ENCODE measurements at regions not wholly inside any gene's neighbourhood (a gene's known extent, or its start where the extent isn't known, plus 50 kb on each side); places are given as distances from the start of the nearest gene placed in this dataset.
"Not testable (repeated sequence)": the region's sequence is repeated elsewhere in the genome, so short reads cannot be mapped to it uniquely, and the experiment has no call there.

DNA sequence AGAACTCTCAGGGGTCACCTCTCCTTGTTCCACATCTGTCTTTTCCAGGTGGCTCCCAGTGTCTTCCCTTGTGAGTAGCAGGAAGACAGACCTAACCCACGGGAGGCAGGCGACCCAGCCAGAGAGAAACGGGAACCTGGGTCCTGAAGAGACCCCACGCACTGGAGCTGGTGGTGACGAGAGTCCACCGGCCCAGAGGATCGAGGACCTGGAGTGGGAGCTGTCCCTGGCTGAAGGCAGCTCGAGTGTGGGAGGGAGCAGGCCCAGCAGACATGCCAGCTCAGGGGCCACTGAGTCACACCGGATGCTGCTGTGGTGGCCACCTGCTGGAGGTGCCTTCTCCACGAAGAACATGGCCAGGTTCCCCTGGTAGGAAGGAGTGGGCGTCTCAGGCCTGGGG, 66.5 kb upstream of the ATP12A start:
- no peaks in the 10 kb centered on the region for H3K36me3 Mint-ChIP-seq (ENCODE audit: low read depth)
- peaks cover 50% of the 10 kb centered on the region for H3K4me1 Mint-ChIP-seq (ENCODE audit: low read depth)
- H3K27ac Mint-ChIP-seq = no peak overlapping the region
- no peaks in the 10 kb centered on the region for H3K27me3 Mint-ChIP-seq
- no peaks in the 10 kb centered on the region for H3K9me3 Mint-ChIP-seq
- no peak overlapping the region for H3K4me3 Mint-ChIP-seq

DNA sequence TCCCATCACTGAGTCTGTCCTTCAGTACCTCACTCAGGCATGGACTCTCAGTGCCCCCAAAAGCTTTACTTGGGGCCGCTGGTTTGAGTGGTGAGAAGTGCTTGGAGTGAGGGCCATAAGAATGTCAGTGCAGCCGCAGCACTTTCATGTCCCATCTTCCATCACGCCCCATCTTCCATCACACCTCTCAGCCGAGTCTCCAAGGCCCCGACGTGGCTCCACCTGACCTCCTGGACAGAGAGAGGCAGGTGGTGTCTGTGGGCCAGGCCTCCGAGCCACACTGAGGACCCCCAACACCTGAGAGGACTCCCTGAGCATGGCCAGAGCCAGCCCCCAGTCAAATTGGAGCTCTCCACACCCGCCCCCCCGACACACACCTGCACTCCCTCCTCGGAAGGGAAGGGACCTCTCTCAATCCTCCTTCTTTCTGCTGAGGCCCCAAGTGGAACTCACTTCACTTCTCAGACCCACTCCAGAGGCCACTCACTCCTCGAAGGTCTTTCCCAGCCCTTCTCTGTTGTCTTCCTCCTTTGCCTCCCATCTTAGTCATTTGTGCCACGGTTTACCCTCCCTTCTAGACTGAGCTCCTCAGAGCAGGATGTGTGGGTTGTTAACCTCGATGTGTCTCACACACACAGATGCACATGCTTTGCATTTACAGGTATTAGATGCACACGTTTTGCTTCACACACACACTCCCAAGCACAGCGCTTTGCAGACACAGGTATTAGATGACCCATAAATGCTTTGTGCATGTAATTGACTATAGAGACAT, 65.7 kb upstream of the ATP12A start:
- no peaks in the 10 kb centered on the region for H3K9me3 Mint-ChIP-seq
- no peaks in the 10 kb centered on the region for H3K36me3 Mint-ChIP-seq (ENCODE audit: low read depth)
- no peak overlapping the region for H3K4me3 Mint-ChIP-seq
- peak overlapping the region; percentile 15 for H3K27ac Mint-ChIP-seq
- H3K27me3 Mint-ChIP-seq = no peaks in the 10 kb centered on the region
- peaks cover 57% of the 10 kb centered on the region for H3K4me1 Mint-ChIP-seq (ENCODE audit: low read depth)

DNA sequence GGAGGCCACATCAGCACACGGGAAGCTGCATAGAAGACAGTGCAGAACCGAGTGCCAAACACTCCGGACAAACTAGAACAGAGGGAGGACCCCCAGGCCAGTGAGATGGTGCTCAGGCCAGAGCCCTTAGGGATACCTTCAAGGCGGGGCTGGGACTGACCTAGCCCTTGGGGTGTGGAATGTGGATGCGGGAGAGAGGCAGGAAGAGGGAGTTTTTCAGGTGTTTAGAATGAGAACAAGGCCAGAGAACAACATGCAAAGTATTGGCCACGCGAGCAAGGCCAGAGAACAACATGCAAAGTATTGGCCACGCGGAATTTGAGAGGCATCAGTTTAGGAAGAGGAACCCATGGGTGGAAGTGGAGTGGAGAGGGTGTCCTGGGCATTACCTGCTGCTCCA, 65.1 kb upstream of the ATP12A start:
- Mint-ChIP-seq H3K27ac (peak overlapping the region; percentile 15), H3K4me3 (no peak overlapping the region), H3K27me3 (no peaks in the 10 kb centered on the region), H3K36me3 (ENCODE audit: low read depth) (no peaks in the 10 kb centered on the region), H3K9me3 (no peaks in the 10 kb centered on the region), H3K4me1 (ENCODE audit: low read depth) (peaks cover 58% of the 10 kb centered on the region)

DNA sequence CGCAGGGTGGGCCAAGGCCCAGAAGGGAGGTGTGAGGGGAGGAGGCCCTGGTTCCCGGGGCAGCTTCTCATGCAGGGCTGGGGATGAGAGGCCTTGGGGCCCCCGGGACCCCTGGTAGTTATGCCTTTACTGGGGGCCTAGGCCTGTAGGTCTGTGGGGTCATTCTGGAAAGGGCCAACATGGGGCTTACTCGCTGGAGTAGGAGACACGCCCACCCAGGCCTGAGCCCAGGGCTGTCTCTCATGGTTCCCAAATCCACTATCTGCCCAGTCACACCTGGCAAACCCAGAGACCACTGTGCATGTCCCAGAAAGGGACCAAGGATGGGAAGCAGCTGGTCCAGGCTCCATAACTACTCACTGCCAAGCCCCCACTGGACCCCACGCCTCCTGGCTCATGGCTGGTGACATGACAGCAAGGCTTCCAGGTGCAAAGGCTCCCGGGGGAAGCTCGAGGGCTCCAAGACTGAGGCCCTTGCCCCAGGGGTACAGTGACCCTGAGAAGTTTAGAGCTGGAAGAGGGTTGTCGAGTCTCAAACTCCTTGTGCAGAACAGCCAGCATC, 64.2 kb upstream of the ATP12A start:
- Mint-ChIP-seq H3K27ac (no peak overlapping the region), H3K4me1 (ENCODE audit: low read depth) (peaks cover 52% of the 10 kb centered on the region), H3K9me3 (no peaks in the 10 kb centered on the region), H3K4me3 (no peak overlapping the region), H3K27me3 (no peaks in the 10 kb centered on the region), H3K36me3 (ENCODE audit: low read depth) (no peaks in the 10 kb centered on the region)

DNA sequence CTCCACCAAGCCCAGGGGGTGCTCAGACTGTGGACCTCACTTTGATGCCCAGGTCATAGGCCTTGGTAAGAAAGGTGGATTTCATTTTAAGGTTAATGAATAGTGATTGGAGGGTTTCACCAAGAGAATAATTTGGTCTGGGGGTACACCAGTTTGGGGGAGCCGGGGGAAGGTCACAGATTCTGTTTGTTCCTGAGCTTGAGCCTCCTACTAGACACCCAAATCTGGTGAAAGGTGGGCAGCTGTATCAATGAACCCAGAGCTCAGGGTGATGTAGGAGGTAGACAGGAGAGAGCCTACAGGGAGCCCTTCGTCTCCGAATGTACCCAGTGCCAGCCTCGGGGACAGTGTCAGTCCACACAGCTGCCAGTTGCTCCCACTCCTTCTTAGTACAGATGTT, 63.7 kb upstream of the ATP12A start:
- peaks cover 47% of the 10 kb centered on the region for H3K4me1 Mint-ChIP-seq (ENCODE audit: low read depth)
- H3K9me3 Mint-ChIP-seq = no peaks in the 10 kb centered on the region
- H3K4me3 Mint-ChIP-seq = no peak overlapping the region
- no peak overlapping the region for H3K27ac Mint-ChIP-seq
- no peaks in the 10 kb centered on the region for H3K36me3 Mint-ChIP-seq (ENCODE audit: low read depth)
- no peaks in the 10 kb centered on the region for H3K27me3 Mint-ChIP-seq

DNA sequence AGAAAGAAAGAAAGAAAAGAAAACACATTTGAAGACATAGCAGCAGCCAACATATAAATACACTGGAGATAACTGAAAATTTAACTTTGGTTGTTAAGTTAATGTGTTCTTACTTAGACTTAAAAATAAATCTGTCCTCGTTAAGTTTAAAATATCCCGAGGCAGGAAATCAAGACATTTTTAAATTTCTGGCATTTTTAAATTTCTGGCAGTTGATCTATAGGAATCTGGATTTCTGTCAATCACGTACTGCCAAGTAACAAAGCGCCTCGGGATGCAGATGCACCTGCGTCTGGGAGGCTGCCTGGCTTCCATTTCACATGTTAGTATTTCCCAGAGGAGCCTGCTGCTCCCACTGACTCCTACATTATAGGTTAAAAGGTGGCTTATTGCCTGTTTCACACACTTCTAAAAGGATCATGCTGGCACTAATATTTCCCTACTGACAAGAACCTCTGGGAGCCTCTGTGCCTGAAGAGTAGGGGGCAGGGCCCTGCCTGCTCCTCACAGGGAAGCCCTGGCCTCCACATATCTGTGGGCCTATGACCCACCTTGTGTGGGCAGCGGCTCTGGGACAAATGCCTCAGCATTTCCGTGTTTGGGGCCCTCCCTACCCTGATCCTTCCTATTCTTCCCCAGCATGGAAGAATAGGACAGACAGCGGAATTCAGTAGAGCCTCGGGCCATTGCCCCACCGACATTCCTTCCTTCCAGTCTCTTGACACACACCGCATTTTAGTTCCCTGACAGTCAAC, 62.8 kb upstream of the ATP12A start:
- Mint-ChIP-seq H3K4me1 (ENCODE audit: low read depth) (peaks cover 44% of the 10 kb centered on the region), H3K4me3 (no peak overlapping the region), H3K9me3 (no peaks in the 10 kb centered on the region), H3K27me3 (no peaks in the 10 kb centered on the region), H3K27ac (peak overlapping the region; percentile 89), H3K36me3 (ENCODE audit: low read depth) (no peaks in the 10 kb centered on the region)

DNA sequence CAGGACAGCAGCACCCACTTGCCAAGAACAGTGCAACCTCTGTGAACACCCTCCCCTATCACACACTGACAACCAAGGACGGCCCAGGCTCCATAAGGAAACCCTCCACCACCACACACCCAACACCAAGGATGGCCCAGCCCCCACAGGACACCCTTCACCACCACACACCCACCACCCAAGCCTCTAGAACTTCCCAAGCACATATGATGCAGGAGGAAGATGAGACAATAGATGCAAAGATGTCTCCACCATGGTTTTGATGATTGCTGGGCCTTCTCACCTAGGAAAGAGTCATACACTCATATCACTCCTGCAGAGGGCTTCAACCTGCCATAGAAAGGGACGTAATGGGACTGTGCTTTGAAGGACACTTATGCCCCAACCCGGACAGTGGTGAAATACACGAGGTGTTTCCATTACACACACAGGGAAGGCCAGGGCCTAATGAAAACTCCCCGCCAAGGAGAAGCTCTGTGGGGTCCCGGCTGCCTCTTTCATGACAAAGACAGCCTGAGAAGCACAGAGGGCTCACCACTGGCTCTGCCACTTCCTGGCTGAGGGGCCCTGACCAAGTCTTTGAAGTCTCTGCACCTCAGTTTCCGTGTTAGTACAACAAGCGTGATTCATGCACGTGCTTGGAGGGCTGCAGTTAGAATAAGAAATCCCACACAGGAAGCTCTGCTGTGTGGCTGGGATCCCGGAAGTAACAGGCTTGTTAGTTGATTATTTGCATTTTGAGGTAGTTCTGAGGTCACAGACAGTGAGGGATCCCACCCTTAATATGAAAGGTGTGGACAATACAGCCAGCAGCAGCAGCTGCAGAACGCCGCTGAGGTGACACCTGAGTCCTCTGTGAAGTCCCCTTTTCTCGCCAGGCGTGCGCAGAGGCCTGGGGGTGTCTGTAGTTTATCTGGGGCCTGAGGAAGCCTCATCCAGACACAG, 61.9 kb upstream of the ATP12A start:
- no peaks in the 10 kb centered on the region for H3K36me3 Mint-ChIP-seq (ENCODE audit: low read depth)
- no peaks in the 10 kb centered on the region for H3K27me3 Mint-ChIP-seq
- peaks cover 48% of the 10 kb centered on the region for H3K4me1 Mint-ChIP-seq (ENCODE audit: low read depth)
- peak overlapping the region; percentile 32 for H3K4me3 Mint-ChIP-seq
- peak overlapping the region; percentile 89 for H3K27ac Mint-ChIP-seq
- no peaks in the 10 kb centered on the region for H3K9me3 Mint-ChIP-seq

DNA sequence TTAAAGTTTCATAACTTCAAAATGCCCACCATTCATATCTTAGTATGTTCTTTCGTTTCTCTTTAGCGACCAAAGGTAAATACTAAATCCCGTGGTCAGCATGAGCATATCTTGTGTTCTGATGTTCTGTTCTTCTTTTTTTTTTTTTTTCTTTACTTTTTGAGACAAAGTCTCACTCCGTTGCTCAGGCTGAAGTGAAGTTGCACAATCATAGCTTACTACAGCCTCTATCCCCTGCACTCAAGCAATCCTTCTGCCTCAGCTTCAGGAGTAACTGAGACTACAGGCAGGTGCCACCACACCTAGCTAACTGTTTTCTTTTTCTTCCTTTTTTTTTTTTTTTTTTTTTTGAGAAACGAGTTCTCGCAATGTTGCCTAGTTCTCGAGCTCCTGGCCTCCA, 60.9 kb upstream of the ATP12A start:
- Mint-ChIP-seq H3K36me3 (ENCODE audit: low read depth) (no peaks in the 10 kb centered on the region), H3K27ac (peak overlapping the region; percentile 89), H3K9me3 (no peaks in the 10 kb centered on the region), H3K27me3 (no peaks in the 10 kb centered on the region), H3K4me1 (ENCODE audit: low read depth) (peaks cover 47% of the 10 kb centered on the region), H3K4me3 (no peak overlapping the region)

DNA sequence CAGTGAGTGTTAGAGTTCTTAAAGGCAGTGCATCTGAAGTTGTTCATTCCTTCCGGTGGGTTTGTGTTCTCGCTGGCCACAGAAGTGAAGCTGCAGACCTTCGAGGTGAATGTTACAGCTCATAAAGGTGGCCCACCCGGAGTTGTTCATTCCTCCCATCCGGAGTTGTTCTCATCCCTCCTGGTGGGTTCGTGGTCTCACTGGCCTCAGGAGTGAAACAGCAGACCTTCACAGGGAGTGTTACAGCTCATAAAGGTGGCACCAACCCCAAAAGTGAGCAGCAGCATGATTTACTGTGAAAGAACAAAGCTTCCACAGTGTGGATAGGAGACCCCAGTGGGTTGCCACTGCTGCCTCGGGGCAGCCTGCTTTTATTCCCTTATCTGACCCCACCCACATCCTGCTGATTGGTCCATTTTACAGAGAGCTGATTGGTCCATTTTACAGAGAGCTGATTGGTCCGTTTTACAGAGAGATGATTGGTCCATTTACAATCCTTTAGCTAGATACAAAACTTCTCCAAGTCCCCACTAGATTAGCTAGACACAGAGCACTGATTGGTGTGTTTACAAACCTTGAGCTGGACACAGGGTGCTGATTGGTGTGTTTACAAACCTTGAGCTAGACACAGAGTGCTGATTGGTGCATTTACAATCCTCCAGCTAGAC, 57.6 kb upstream of the ATP12A start:
- H3K36me3 Mint-ChIP-seq (ENCODE audit: low read depth); H3K9me3 Mint-ChIP-seq; H3K27me3 Mint-ChIP-seq; H3K4me3 Mint-ChIP-seq; H3K27ac Mint-ChIP-seq: not testable (repeated sequence)
- H3K4me1 Mint-ChIP-seq (ENCODE audit: low read depth) = peaks cover 61% of the 10 kb centered on the region

DNA sequence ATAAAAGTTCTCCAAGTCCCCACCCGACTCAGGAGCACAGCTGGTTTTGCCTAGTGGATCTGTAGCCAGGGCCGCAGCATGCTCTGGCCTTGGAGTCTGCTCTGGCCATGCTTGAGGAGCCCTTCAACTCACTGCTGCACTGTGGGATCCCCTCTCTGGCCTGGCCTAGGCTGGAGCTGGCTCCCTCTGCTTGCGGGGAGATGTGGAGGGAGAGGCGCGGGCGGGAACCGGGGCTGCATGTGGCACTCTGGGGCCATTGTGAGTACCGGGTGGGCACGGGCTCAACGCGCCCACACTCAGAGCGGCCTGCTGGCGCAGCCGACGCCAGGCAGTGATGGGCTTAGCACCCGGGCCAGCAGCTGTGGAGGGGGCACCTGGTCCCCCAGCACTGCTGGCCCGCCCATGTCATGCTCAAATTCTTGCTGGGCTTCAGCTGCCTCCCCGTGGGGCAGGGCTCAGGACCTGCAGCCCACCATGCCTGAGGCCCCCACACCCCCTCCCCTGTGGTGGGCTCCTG, 57.0 kb upstream of the ATP12A start:
- H3K9me3 Mint-ChIP-seq = no peaks in the 10 kb centered on the region
- no peaks in the 10 kb centered on the region for H3K27me3 Mint-ChIP-seq
- H3K4me3 Mint-ChIP-seq = no peak overlapping the region
- H3K4me1 Mint-ChIP-seq (ENCODE audit: low read depth) = peaks cover 56% of the 10 kb centered on the region
- no peak overlapping the region for H3K27ac Mint-ChIP-seq
- no peaks in the 10 kb centered on the region for H3K36me3 Mint-ChIP-seq (ENCODE audit: low read depth)

DNA sequence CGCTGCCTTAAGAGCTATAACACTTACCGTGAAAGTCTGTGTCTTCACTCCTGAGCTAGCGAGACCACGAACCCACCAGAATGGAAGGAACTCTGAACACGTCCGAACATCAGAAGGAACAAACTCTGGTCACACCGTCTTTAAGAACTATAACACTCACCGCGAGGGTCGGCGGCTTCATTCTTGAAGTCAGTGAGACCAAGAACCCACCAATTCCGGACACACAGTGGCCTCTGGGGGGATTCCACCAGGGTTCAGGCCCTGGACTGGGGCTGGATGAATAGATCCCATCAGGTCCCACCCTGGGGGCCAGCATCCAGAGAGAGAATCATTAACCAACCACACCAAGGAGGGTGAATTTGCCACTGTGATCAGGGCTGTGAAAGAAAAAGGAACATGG, 55.8 kb upstream of the ATP12A start:
- Mint-ChIP-seq H3K27ac (peak overlapping the region; percentile 81), H3K4me1 (ENCODE audit: low read depth) (peaks cover 44% of the 10 kb centered on the region), H3K27me3 (no peaks in the 10 kb centered on the region), H3K36me3 (ENCODE audit: low read depth) (no peaks in the 10 kb centered on the region), H3K4me3 (no peak overlapping the region), H3K9me3 (no peaks in the 10 kb centered on the region)

DNA sequence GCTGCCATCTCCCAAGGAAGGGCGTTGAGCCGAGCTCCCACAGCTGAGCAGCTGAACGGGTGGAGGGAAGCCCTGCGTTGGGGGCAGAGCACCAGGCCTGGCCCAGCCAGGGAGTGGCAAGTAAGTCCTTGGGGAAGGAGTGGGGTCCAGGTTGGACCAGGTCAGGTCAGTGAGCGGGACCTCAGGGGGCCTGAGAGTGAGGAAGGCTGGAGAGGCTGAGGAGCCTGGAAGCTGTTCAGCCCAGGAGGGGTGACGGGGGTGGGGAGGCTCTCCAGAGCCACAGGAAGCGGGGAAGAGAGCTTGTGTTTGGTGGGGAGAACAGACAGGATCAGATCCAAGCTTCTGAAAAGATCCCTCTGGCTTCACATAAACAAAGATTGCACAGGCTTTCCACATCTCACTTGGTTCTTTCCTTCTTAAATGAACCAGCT, 55.4 kb upstream of the ATP12A start:
- peak overlapping the region; percentile 81 for H3K27ac Mint-ChIP-seq
- no peaks in the 10 kb centered on the region for H3K27me3 Mint-ChIP-seq
- no peaks in the 10 kb centered on the region for H3K9me3 Mint-ChIP-seq
- H3K4me3 Mint-ChIP-seq = no peak overlapping the region
- no peaks in the 10 kb centered on the region for H3K36me3 Mint-ChIP-seq (ENCODE audit: low read depth)
- H3K4me1 Mint-ChIP-seq (ENCODE audit: low read depth) = peaks cover 44% of the 10 kb centered on the region

DNA sequence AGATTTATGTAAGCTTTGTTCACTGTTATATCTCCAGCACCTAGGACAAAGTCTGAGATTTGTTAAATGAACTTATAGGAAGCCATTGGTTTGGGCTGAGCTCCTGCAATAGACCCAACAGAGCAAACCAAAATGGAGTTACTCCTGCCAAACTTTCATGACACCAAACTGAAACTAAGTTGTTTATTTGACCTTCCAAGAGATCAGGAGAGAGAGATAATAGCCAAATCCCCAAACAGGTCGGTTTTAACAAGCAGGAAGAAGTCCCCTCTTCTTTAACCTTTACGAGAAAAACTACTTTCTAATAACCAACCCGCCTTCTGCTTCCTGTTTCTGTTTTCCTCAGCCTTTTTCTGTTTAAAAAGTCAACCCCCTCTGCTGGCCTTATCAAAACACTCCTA, 54.9 kb upstream of the ATP12A start:
- H3K9me3 Mint-ChIP-seq = no peaks in the 10 kb centered on the region
- H3K27me3 Mint-ChIP-seq = no peaks in the 10 kb centered on the region
- H3K4me3 Mint-ChIP-seq = peak overlapping the region; percentile 1
- H3K27ac Mint-ChIP-seq = peak overlapping the region; percentile 81
- peaks cover 45% of the 10 kb centered on the region for H3K4me1 Mint-ChIP-seq (ENCODE audit: low read depth)
- no peaks in the 10 kb centered on the region for H3K36me3 Mint-ChIP-seq (ENCODE audit: low read depth)
